ENCODE measurements at regions not wholly inside any gene's neighbourhood (a gene's known extent, or its start where the extent isn't known, plus 50 kb on each side); places are given as distances from the start of the nearest gene placed in this dataset.

DNA sequence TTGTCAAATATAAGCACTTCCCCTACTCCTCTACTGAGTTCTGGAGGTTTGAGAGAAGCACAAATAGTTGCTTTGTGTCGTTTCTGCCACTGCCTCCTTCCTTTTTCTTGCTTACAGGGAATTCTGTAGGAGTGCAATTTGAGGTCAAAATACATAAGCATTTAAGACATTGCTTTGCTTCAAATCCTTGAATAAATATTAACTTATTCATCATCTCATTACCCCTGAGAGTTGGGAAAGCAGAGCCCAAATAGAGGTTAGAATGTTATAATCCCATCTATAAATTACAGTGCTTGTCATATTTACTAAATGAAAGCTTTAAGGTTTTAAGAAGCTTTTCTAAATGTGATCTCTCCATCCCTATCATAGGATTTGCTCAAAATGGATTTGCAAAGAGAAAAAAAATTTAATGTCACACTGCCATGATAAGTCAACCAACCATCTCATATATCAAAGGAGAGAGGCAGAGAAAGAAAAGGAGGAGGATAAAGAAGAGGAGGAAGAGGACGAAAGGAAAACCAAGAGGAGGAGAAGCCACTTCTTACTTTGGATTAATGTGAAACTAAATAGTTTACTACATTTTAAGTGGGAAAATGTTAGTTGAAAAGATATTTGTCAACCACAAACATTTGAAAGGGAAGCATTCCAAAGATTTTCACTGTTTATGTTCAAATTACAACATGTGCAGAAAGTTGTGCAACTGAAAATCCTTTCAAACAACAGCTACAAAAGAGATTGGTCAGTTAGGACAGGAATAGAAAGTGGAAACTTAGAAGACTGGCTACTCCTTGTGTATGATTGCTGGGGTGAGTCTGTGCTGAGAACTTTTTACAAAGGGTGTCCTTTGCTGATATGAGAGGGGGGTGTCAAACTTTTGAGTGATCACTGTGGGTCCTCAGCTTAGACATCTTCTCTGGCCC is 277.3 kb upstream of the FN1 start:
- no peak for DNase-seq (ENCODE audit: low spot score)

DNA sequence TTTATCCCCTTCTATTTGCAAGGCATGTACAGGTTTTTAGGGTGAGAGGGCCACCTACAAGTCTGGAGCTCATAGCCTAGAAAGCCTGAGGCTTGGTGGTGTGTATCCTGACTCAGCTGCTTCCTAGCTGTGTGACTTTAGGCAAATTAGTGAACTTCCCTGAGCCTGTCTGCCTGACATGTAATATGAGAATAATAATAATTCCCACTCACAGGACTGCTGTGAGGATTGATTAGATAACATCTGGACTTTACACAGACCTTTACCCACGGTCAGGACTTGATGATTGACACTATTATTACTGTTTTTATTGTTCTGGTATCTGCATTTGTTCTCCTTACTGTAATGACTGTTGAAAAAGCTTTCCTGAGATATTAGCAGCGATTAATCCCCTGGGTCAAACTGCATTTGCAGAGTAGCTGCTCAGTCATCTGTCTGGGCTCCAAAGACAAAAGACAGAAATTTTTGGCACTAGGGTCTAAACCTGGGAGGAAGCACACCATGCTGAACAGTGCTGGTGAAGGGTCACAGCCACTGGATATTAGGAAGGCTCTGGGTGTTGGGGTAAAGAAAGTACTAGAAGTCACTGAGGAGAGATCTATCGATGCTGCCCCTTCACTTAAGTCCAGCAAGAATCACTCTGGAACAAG is 276.5 kb upstream of the FN1 start:
- no peak for DNase-seq (ENCODE audit: low spot score)

DNA sequence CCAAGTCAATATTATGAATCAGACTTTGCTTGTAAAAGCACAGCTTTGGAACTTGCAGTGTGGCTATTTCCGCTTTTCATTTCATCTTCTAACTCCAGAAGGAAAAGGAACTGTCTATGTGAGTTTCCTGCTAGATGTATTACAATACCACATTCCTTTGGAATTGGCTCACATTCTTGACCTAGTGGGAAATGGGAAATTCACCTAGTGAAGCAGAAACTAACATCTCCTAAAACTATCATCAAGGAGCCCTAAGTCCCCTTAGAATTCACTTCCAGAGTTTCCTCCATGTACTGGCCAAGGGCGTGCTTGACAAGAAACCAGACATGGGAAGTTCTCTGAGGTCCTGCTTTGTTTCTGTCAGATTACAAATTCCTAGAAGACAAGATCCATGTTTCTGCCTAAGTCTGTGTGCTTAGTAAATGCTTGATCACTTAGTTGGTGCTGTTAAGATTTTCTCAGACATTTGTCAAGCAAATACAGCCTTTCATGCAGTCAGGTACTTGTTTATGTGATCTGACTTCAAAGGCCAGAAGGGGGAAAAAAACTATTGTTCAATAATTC is 275.7 kb upstream of the FN1 start:
- no peak for DNase-seq (ENCODE audit: low spot score)

- DNase-seq (ENCODE audit: low spot score), result no peak
Observed at GRCh38 chr2:215707608-215708007, 271.7 kb upstream of the FN1 start.

GRCh38 chr2:215705771-215706361 is 270.0 kb upstream of the FN1 start:
- no peak for DNase-seq (ENCODE audit: low spot score)

DNA sequence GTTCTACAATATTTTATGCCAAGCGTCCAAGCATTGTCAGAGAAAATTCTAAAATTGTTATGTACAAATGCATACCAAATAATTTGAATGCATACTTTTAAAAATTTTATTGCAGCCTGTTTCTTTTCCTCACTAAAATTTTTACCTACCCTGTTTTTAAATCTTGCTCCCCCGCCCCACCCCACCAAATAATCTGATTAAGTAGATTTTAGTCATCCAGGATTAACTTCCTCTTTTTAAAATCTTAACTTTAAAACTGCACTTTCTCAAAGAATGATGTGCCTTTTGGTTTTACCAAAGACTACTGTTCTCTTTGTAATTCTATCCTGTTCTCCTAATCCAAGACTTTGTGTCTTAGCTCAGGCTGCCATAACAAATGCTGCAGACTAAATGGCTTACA is 269.4 kb upstream of the FN1 start:
- no peak for DNase-seq (ENCODE audit: low spot score)

- no peak for DNase-seq (ENCODE audit: low spot score)
Observed at GRCh38 chr2:215702116-215702902, 266.4 kb upstream of the FN1 start.

GRCh38 chr2:215699700-215700538 is 264.1 kb upstream of the FN1 start:
- no peak for DNase-seq (ENCODE audit: low spot score)

DNA sequence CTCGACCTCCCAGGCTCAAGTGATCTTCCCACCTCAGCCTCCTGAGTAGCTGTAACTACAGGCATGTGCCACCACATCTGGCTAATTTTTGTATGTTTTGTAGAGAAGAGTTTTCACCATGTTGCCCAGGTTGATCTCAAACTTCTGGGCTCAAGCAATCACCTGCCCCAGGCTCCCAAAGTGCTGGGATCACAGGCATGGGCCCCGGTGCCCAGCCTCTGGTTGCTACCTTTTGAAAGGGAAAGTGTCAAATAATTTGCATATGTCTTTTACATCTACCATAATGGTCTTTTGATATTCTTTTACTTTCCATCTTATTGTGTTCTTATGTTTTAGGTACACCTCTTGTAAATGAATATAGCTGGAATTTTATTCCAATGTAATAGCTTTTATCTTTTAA is 263.1 kb upstream of the FN1 start:
- DNase-seq (ENCODE audit: low spot score), result no peak

- DNase-seq (ENCODE audit: low spot score), result no peak
Observed at GRCh38 chr2:215698566-215698965, 262.7 kb upstream of the FN1 start.

DNA sequence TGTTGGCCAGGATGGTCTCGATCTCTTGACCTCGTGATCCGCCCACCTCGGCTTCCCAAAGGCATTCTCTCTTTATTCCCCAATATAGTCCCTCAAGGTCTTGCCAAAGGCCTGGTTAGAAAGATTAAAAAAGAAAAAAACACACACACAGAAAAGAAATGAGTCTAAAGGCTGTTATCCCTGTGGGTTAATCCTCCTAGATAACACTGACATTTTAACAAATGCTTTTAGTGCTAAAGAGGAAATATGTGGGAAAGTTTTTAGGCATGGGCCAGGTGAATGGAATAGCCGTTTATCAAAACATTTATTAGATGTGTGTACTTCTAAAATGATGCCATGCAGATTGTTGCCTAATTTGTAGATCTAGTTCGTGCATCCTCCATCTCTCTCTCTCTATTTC is 261.6 kb upstream of the FN1 start:
- DNase-seq (ENCODE audit: low spot score), result no peak

DNA sequence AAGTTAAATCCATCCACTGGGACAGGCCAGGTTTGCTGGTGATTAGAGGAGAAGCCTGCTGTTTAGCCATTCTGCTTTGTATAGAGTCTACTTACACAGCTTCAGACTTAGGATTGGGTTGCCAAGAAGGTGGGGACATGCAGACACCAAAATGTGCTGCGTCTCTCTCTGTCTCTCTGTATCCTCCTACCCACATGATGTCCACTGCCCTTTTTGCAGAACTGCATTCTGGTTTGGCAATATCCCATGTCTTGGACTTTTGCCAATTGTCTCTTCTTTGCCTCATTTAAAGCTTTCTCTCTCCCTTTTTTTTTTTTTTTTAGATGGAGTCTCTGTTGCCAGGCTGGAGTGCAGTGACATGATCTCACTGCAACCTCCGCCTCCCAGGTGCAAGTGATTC is 261.1 kb upstream of the FN1 start:
- no peak for DNase-seq (ENCODE audit: low spot score)

- no peak for DNase-seq (ENCODE audit: low spot score)
Observed at GRCh38 chr2:215695861-215696260, 260.0 kb upstream of the FN1 start.

GRCh38 chr2:215693999-215694580 is 258.2 kb upstream of the FN1 start:
- DNase-seq (ENCODE audit: low spot score), result no peak

DNA sequence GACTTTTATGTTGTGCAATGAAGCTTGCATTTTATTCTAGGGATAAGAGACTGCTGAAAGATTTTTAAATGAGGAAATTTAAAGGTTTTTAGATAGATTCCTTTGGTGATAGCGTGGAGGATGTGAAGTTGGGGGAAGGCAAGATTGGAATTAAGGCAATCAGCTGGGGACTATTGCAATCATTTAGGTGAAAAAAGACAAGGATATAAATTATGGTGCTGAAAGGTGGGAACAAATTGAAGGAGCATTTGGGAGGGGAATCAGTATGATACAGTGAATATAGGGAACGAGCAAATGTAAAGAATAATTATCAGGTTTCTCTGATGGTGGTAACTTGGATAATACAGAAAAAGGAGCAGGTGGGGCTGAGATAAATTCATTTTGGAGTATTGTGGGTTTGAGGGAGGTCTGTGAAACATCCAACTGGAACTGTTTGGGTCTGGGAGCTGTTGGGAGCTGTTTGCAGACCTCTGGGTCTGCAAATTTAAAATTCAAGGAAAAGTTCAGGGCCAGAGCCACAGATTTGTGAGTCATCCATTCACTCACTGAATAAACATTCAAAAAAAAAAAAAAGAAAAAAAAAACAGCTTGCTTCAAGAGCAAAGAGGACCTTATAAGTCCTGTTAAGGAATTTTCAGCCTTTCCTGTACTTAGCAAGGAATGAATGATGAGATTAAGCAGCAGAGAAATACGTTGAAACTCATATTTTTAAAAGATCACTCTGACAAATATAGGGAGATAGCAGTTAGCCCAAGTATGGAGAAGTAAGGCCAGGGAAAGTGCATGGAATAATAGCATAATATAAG is 257.5 kb upstream of the FN1 start:
- no peak for DNase-seq (ENCODE audit: low spot score)

- DNase-seq (ENCODE audit: low spot score), result no peak
Observed at GRCh38 chr2:215692387-215693079, 256.7 kb upstream of the FN1 start.

- no peak for DNase-seq (ENCODE audit: low spot score)
Observed at GRCh38 chr2:215691346-215691745, 255.5 kb upstream of the FN1 start.

DNA sequence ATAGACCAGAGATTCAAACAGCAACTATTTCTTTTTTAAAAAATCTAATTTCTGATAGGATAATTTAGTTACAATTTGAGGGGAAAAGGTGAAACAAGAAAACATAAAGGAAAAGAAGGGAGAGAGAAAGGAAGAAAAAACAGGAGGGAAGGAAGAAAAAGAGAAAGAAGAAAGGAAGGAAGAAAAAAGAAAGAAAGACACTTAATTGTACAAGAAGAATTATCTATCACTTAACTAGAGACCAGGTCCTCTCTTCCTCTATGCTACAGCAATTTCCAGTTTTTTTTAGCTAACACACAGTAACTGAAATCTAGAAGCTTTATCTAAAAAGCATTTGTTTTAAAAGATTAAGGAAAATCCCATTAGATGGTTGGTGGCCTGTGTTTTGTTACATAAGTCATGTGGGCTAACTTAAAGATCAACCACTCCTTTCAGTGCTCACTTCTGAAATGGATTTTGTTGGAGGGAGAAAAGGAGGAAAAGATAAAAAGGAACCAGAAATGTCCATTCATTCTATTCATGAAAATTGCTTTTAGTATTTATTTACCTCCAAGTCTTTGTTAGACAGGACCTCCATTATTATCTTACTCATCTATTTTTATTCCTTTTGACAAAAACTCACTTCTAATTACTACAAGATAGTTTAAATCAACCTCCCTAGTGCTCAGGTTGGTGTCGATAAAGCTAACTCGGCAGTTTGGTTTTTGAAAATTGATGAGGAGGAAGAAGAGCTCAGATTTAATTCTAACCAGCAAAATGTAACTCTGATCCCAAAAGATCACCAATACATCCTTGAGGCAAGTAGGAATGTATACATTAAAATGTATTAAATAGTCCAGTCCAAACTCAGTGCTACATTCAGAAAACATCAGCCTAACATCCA is 251.5 kb upstream of the FN1 start:
- no peak for DNase-seq (ENCODE audit: low spot score)

All from iPS-NIHi11 (cell line).